Mammary epithelial cell (primary cell): ENCODE measurements at regions not wholly inside any gene's neighbourhood (a gene's known extent, or its start where the extent isn't known, plus 50 kb on each side); places are given as distances from the start of the nearest gene placed in this dataset.

Experiments
- EZH2 ChIP-seq: IDR thresholded peaks from 2 replicates; pipeline ENCODE4 v1.6.1; 2012; ENCODE audit warnings: low read length, inconsistent platforms, borderline replicate concordance
- TF ChIP-seq, protein P1 (sequence below), 2 donors: IDR thresholded peaks in 1 of 2; conservative IDR thresholded peaks in 1 of 2; 2 replicates each; pipeline ENCODE4 v1.5.1; 2011 to 2012; ENCODE audit warnings: inconsistent platforms in 2 of 2, low read length in 2 of 2, mild to moderate bottlenecking in 2 of 2, control low read depth in 1 of 2, low read depth in 1 of 2; ENCODE audit not compliant: insufficient read depth in 1 of 2; ENCODE audit errors: extremely low read depth in 1 of 2

DNA sequence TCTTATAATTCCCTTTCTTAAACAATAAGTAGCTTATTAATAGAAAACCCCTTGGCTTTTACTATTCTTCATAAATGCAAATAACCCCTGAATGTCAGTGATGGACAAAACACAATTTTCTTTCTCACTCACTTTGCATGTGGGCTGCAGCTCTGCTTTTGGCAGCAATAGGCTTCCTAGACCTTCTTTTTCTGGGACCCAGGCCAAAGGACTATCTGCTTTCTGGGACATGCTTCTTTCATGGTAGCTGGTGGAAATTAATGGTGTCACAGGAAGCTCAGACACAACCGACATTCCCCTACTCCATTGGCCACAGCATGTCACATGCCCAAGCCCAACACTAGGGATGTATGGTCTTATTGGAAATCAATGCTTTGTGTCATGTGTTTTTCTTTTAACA, 134.3 kb upstream of the MDFIC start:
- TF ChIP-seq, protein P1, sequence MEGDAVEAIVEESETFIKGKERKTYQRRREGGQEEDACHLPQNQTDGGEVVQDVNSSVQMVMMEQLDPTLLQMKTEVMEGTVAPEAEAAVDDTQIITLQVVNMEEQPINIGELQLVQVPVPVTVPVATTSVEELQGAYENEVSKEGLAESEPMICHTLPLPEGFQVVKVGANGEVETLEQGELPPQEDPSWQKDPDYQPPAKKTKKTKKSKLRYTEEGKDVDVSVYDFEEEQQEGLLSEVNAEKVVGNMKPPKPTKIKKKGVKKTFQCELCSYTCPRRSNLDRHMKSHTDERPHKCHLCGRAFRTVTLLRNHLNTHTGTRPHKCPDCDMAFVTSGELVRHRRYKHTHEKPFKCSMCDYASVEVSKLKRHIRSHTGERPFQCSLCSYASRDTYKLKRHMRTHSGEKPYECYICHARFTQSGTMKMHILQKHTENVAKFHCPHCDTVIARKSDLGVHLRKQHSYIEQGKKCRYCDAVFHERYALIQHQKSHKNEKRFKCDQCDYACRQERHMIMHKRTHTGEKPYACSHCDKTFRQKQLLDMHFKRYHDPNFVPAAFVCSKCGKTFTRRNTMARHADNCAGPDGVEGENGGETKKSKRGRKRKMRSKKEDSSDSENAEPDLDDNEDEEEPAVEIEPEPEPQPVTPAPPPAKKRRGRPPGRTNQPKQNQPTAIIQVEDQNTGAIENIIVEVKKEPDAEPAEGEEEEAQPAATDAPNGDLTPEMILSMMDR (conservative IDR thresholded peaks at IDR 0.05 in 1 of 2, IDR thresholded peaks at IDR 0.05 in 1 of 2; ENCODE audit: extremely low read depth in 1 of 2, insufficient read depth in 1 of 2, low read depth in 1 of 2, low read length in 2 of 2), result no peak
- no peak for TF ChIP-seq EZH2
